ENCODE measurements at regions not wholly inside any gene's neighbourhood (a gene's known extent, or its start where the extent isn't known, plus 50 kb on each side); places are given as distances from the start of the nearest gene placed in this dataset.
A peak's percentile ranks its signal among the peaks of the same experiment; 100 is the strongest.
"Not testable (repeated sequence)": the region's sequence is repeated elsewhere in the genome, so short reads cannot be mapped to it uniquely, and the experiment has no call there.

- Mint-ChIP-seq H3K27ac (no peak overlapping the region), H3K27me3 (ENCODE audit: low read depth, poor library complexity) (peaks cover 30% of the 10 kb centered on the region), H3K4me1 (no peaks in the 10 kb centered on the region), H3K36me3 (ENCODE audit: low read depth) (peaks cover 4% of the 10 kb centered on the region), H3K4me3 (no peak overlapping the region), H3K9me3 (peaks cover 31% of the 10 kb centered on the region)
- no peak for DNase-seq
- no peak for TF ChIP-seq CTCF (IDR thresholded peaks at IDR 0.05)
Observed at GRCh38 chr1:21378705-21379494, 61.0 kb upstream of the NBPF3 start.

GRCh38 chr1:21372383-21372782 is 67.6 kb upstream of the NBPF3 start:
- Mint-ChIP-seq H3K9me3 (peaks cover 4% of the 10 kb centered on the region), H3K36me3 (ENCODE audit: low read depth) (no peaks in the 10 kb centered on the region), H3K27me3 (ENCODE audit: low read depth, poor library complexity) (peaks cover 3% of the 10 kb centered on the region), H3K27ac (peak overlapping the region; percentile 24), H3K4me3 (no peak overlapping the region), H3K4me1 (peaks cover 5% of the 10 kb centered on the region)
- no peak for TF ChIP-seq CTCF (IDR thresholded peaks at IDR 0.05)
- no peak for DNase-seq

GRCh38 chr1:21369905-21370304 is 70.0 kb upstream of the NBPF3 start:
- no peaks in the 10 kb centered on the region for H3K9me3 Mint-ChIP-seq
- peaks cover 6% of the 10 kb centered on the region for H3K4me1 Mint-ChIP-seq
- no peaks in the 10 kb centered on the region for H3K27me3 Mint-ChIP-seq (ENCODE audit: low read depth, poor library complexity)
- no peak for TF ChIP-seq CTCF (IDR thresholded peaks at IDR 0.05)
- DNase-seq = no peak
- H3K36me3 Mint-ChIP-seq (ENCODE audit: low read depth) = no peaks in the 10 kb centered on the region
- H3K4me3 Mint-ChIP-seq = no peak overlapping the region
- no peak overlapping the region for H3K27ac Mint-ChIP-seq

- Mint-ChIP-seq H3K36me3 (ENCODE audit: low read depth) (no peaks in the 10 kb centered on the region), H3K4me1 (peaks cover 11% of the 10 kb centered on the region), H3K4me3 (no peak overlapping the region), H3K27ac (no peak overlapping the region), H3K9me3 (no peaks in the 10 kb centered on the region), H3K27me3 (ENCODE audit: low read depth, poor library complexity) (peaks cover 4% of the 10 kb centered on the region)
- DNase-seq = peak; percentile 81
- TF ChIP-seq CTCF (IDR thresholded peaks at IDR 0.05) = peak; percentile 100
Observed at GRCh38 chr1:21368515-21369289, 71.2 kb upstream of the NBPF3 start.

GRCh38 chr1:21367973-21368514 is 71.9 kb upstream of the NBPF3 start:
- not testable (repeated sequence) for H3K27ac Mint-ChIP-seq; H3K27me3 Mint-ChIP-seq (ENCODE audit: low read depth, poor library complexity); H3K36me3 Mint-ChIP-seq (ENCODE audit: low read depth); H3K4me3 Mint-ChIP-seq; DNase-seq; H3K9me3 Mint-ChIP-seq
- H3K4me1 Mint-ChIP-seq = peaks cover 11% of the 10 kb centered on the region

- TF ChIP-seq CTCF (IDR thresholded peaks at IDR 0.05) = no peak
- Mint-ChIP-seq H3K36me3 (ENCODE audit: low read depth) (no peaks in the 10 kb centered on the region), H3K4me3 (no peak overlapping the region), H3K27me3 (ENCODE audit: low read depth, poor library complexity) (peaks cover 4% of the 10 kb centered on the region), H3K4me1 (peaks cover 6% of the 10 kb centered on the region), H3K9me3 (no peaks in the 10 kb centered on the region), H3K27ac (no peak overlapping the region)
- no peak for DNase-seq
Observed at GRCh38 chr1:21366288-21366687, 73.6 kb upstream of the NBPF3 start.

Measured in nephron progenitor cell (in vitro differentiated cells).